Breast epithelium (tissue), 4 donors: ENCODE measurements at regions not wholly inside any gene's neighbourhood (a gene's known extent, or its start where the extent isn't known, plus 50 kb on each side); places are given as distances from the start of the nearest gene placed in this dataset.
"Not testable (repeated sequence)": the region's sequence is repeated elsewhere in the genome, so short reads cannot be mapped to it uniquely, and the experiment has no call there.

Source experiments
- DNase-seq, 2 donors: peaks; one replicate each; pipeline ENCODE4 v3.0.0-alpha.2; 2019; ENCODE audit warnings: low spot score in 2 of 2
- H3K27ac ChIP-seq, 2 donors: fragments of 200-600 bp; sonication (generic) in 1 of 2; one replicate each; pipeline ENCODE4 v1.5.1; 2016 to 2019; ENCODE audit warnings: mild to moderate bottlenecking in 1 of 2
- H3K27me3 ChIP-seq, 2 donors: fragments of 200-600 bp; sonication (generic) in 1 of 2; one replicate each; pipeline versions ENCODE4 v1.5.1 to v1.6.0; 2017 to 2019; ENCODE audit warnings: control low read depth in 1 of 2, mild to moderate bottlenecking in 1 of 2
- H3K36me3 ChIP-seq: fragments of 200-600 bp; one replicate; pipeline ENCODE4 v1.5.1; 2019
- H3K4me1 ChIP-seq, 2 donors: fragments of 200-600 bp; sonication (generic); one replicate each; pipeline ENCODE4 v1.5.1; 2016 to 2019; ENCODE audit warnings: control low read depth in 1 of 2
- H3K4me3 ChIP-seq, 3 donors: fragments of 200-600 bp; sonication (generic); 1 replicate in 2 of 3; 2 replicates in 1 of 3; pipeline ENCODE4 v1.5.1; 2016 to 2019; ENCODE audit warnings: mild to moderate bottlenecking in 3 of 3, moderate library complexity in 2 of 3
- H3K9me3 ChIP-seq, 2 donors: fragments of 200-600 bp; sonication (generic) in 1 of 2; one replicate each; pipeline ENCODE4 v1.5.1; 2016 to 2019; ENCODE audit warnings: control low read depth in 1 of 2
- CTCF ChIP-seq, 3 donors: fragments of 450-650 bp; IDR thresholded peaks; one replicate each; pipeline ENCODE4 v1.5.1; 2016 to 2017; ENCODE audit warnings: antibody characterized with exemption in 3 of 3, mild to moderate bottlenecking in 3 of 3, moderate library complexity in 3 of 3
- POLR2A ChIP-seq: fragments of 450-650 bp; IDR thresholded peaks from one replicate; pipeline ENCODE4 v1.6.1; 2016; ENCODE audit warnings: antibody characterized with exemption, mild to moderate bottlenecking, moderate library complexity
- POLR2AphosphoS5 ChIP-seq, 3 donors: sonication (generic); formaldehyde crosslinking; IDR thresholded peaks; one replicate each; pipeline ENCODE4 v1.6.1; 2017; ENCODE audit warnings: antibody characterized with exemption in 3 of 3
- intact Hi-C: fragments of 100-400 bp; cut with DNase I; formaldehyde crosslinking; loops from one replicate; pipeline ENCODE4 v1.15.1; 2023; ENCODE audit warnings: low total_unique reads

GRCh38 chr12:131622422-131622955 lies 88.4 kb upstream of the SFSWAP start:
- Histone ChIP-seq H3K9me3 (no peaks in the 10 kb centered on the region), H3K4me3 (no peak overlapping the region), H3K36me3 (no peaks in the 10 kb centered on the region), H3K27me3 (peaks cover 0 to 48% of the 10 kb centered on the region in 2 donors), H3K4me1 (no peaks in the 10 kb centered on the region), H3K27ac (no peak overlapping the region)
- TF ChIP-seq POLR2AphosphoS5 (IDR thresholded peaks at IDR 0.05) (no peak), POLR2A (no peak), CTCF (IDR thresholded peaks at IDR 0.05) (no peak)
- DNase-seq = no peak
- intact Hi-C loops = loop anchor here (5.0 kb wide), 1 partner anchor 370 kb away; no protein-coding TSS in a partner anchor

GRCh38 chr12:131623404-131624368 lies 87.2 kb upstream of the SFSWAP start:
- H3K27me3 ChIP-seq = peaks cover 0 to 42% of the 10 kb centered on the region in 2 donors
- not testable (repeated sequence) for H3K4me3 ChIP-seq, H3K36me3 ChIP-seq, H3K9me3 ChIP-seq, H3K4me1 ChIP-seq, H3K27ac ChIP-seq
- intact Hi-C loops = loop anchor here (5.0 kb wide), 1 partner anchor 369 kb away; no protein-coding TSS in a partner anchor
- DNase-seq = peak in 1 of 2 donors; percentile 24

GRCh38 chr12:131624369-131624739 lies 86.5 kb upstream of the SFSWAP start:
- DNase-seq = peak in 1 of 2 donors; percentile 50
- H3K27me3 ChIP-seq = peaks cover 0 to 44% of the 10 kb centered on the region in 2 donors
- not testable (repeated sequence) for H3K9me3 ChIP-seq, H3K27ac ChIP-seq, H3K36me3 ChIP-seq, H3K4me3 ChIP-seq, H3K4me1 ChIP-seq
- intact Hi-C loops = loop anchor here (5.0 kb wide), 1 partner anchor 368 kb away; no protein-coding TSS in a partner anchor

GRCh38 chr12:131624756-131625501 lies 86.0 kb upstream of the SFSWAP start:
- not testable (repeated sequence) for H3K36me3 ChIP-seq, H3K4me3 ChIP-seq, H3K9me3 ChIP-seq, H3K4me1 ChIP-seq, H3K27ac ChIP-seq
- intact Hi-C loops = loop anchor here (5.0 kb wide), 1 partner anchor 367 kb away; no protein-coding TSS in a partner anchor
- DNase-seq = peak in 1 of 2 donors; percentile 34
- H3K27me3 ChIP-seq = peaks cover 0 to 41% of the 10 kb centered on the region in 2 donors

GRCh38 chr12:131625966-131626722 lies 84.7 kb upstream of the SFSWAP start:
- H3K27me3 ChIP-seq = peaks cover 0 to 31% of the 10 kb centered on the region in 2 donors
- DNase-seq = peak in 1 of 2 donors; percentile 36
- H3K27ac ChIP-seq, H3K4me1 ChIP-seq, H3K36me3 ChIP-seq, intact Hi-C loops, H3K9me3 ChIP-seq, H3K4me3 ChIP-seq: not testable (repeated sequence)

- H3K27ac ChIP-seq, H3K4me1 ChIP-seq, H3K36me3 ChIP-seq, H3K4me3 ChIP-seq, intact Hi-C loops, H3K9me3 ChIP-seq: not testable (repeated sequence)
- DNase-seq = peak in 1 of 2 donors; percentile 9
- peaks cover 0 to 19% of the 10 kb centered on the region in 2 donors for H3K27me3 ChIP-seq
Measured at GRCh38 chr12:131627151-131628022, 83.5 kb upstream of the SFSWAP start.
